ENCODE measurements at regions not wholly inside any gene's neighbourhood (a gene's known extent, or its start where the extent isn't known, plus 50 kb on each side); places are given as distances from the start of the nearest gene placed in this dataset.

- no peak overlapping the region for H2AFZ ChIP-seq (ENCODE audit: low read depth, low read length, poor library complexity, severe bottlenecking)
- no TSS peak for BruUV-seq (replicated peaks)
- no peaks in the 10 kb centered on the region for H3K4me1 ChIP-seq (ENCODE audit: control insufficient read depth in 1 of 2, insufficient read depth in 2 of 2, low read length in 2 of 2)
- H4K20me1 ChIP-seq (ENCODE audit: insufficient read depth) = no peaks in the 10 kb centered on the region
- no peaks in the 10 kb centered on the region for H3K9me3 ChIP-seq (ENCODE audit: control insufficient read depth in 1 of 2, insufficient read depth in 1 of 2, low read depth in 1 of 2, low read length in 2 of 2)
- no peak overlapping the region for H3K4me3 ChIP-seq (replicated peaks in 1 of 2; ENCODE audit: low read depth in 1 of 2, low read length in 2 of 2)
- H3K79me2 ChIP-seq (ENCODE audit: insufficient read depth, low read length) = no peaks in the 10 kb centered on the region
- no peaks in the 10 kb centered on the region for H3K9me2 ChIP-seq (ENCODE audit: insufficient read depth)
- TF ChIP-seq EGR1 (IDR thresholded peaks at IDR 0.05; ENCODE audit: low read depth) (no peak), EZH2phosphoT487 (IDR thresholded peaks at IDR 0.05; ENCODE audit: borderline replicate concordance) (no peak), POLR2AphosphoS5 (IDR thresholded peaks at IDR 0.05; ENCODE audit: low read depth, low read length) (no peak)
- DNase-seq (ENCODE audit: low read depth, low spot score) (no peak), ATAC-seq (no peak)
- POLR2A ChIA-PET = no interaction called here
- no peak overlapping the region for H3K4me2 ChIP-seq (ENCODE audit: low read length)
- intact Hi-C loops (cut with micrococcal nuclease) = no loop called here
- no peak overlapping the region for H3K9ac ChIP-seq (ENCODE audit: low read length)
- RAD21 ChIA-PET (ENCODE audit: low non-redundant PET in 1 of 2, low total read pairs in 2 of 2, uncharacterized antibody in 2 of 2, unreplicated experiment in 2 of 2) = no interaction called here
- no peak overlapping the region for H3K27ac ChIP-seq (ENCODE audit: low read depth, low read length)
- CTCF ChIA-PET = no interaction called here
- H3K36me3 ChIP-seq (ENCODE audit: control insufficient read depth in 1 of 2, insufficient read depth in 2 of 2, low read length in 2 of 2) = no peaks in the 10 kb centered on the region
- H3K27me3 ChIP-seq (ENCODE audit: insufficient read depth, low read length) = 0 out of 2 replicates have a peak, but pooled peaks cover 4% of the 10 kb centered on the region
These were observed 269.3 kb upstream of the NFIA start for GRCh38 chr1:60813071-60813470.

- H3K27me3 ChIP-seq (ENCODE audit: insufficient read depth, low read length) = 0 out of 2 replicates have a peak, but pooled peaks cover 4% of the 10 kb centered on the region
- H3K4me2 ChIP-seq (ENCODE audit: low read length) = no peak overlapping the region
- CTCF ChIA-PET = no interaction called here
- DNase-seq (ENCODE audit: low read depth, low spot score) (no peak), ATAC-seq (no peak)
- POLR2A ChIA-PET = no interaction called here
- no peak overlapping the region for H3K27ac ChIP-seq (ENCODE audit: low read depth, low read length)
- no peak overlapping the region for H3K9ac ChIP-seq (ENCODE audit: low read length)
- no peaks in the 10 kb centered on the region for H3K36me3 ChIP-seq (ENCODE audit: control insufficient read depth in 1 of 2, insufficient read depth in 2 of 2, low read length in 2 of 2)
- no peaks in the 10 kb centered on the region for H3K4me1 ChIP-seq (ENCODE audit: control insufficient read depth in 1 of 2, insufficient read depth in 2 of 2, low read length in 2 of 2)
- no TSS peak for BruUV-seq (replicated peaks)
- RAD21 ChIA-PET (ENCODE audit: low non-redundant PET in 1 of 2, low total read pairs in 2 of 2, uncharacterized antibody in 2 of 2, unreplicated experiment in 2 of 2) = no interaction called here
- H3K4me3 ChIP-seq (replicated peaks in 1 of 2; ENCODE audit: low read depth in 1 of 2, low read length in 2 of 2) = no peak overlapping the region
- H3K79me2 ChIP-seq (ENCODE audit: insufficient read depth, low read length) = no peaks in the 10 kb centered on the region
- H3K9me3 ChIP-seq (ENCODE audit: control insufficient read depth in 1 of 2, insufficient read depth in 1 of 2, low read depth in 1 of 2, low read length in 2 of 2) = no peaks in the 10 kb centered on the region
- H3K9me2 ChIP-seq (ENCODE audit: insufficient read depth) = no peaks in the 10 kb centered on the region
- no peak overlapping the region for H2AFZ ChIP-seq (ENCODE audit: low read depth, low read length, poor library complexity, severe bottlenecking)
- TF ChIP-seq EGR1 (IDR thresholded peaks at IDR 0.05; ENCODE audit: low read depth) (no peak), MAX (IDR thresholded peaks at IDR 0.05) (no peak), ZBTB33 (IDR thresholded peaks at IDR 0.05; ENCODE audit: extremely low read depth, insufficient replicate concordance, low read length) (no peak), REST (IDR thresholded peaks at IDR 0.05; ENCODE audit: low read depth) (no peak), SP1 (IDR thresholded peaks at IDR 0.05; ENCODE audit: low read depth) (no peak), ZNF274 (IDR thresholded peaks at IDR 0.05; ENCODE audit: low read depth, low read length) (no peak), POLR2A (IDR thresholded peaks at IDR 0.05; ENCODE audit: borderline replicate concordance, extremely low read depth, insufficient read depth, insufficient read length) (no peak), TCF7L2 (IDR thresholded peaks at IDR 0.05; ENCODE audit: borderline replicate concordance, extremely low read depth, insufficient read depth, insufficient read length) (no peak), EZH2phosphoT487 (IDR thresholded peaks at IDR 0.05; ENCODE audit: borderline replicate concordance) (no peak), ELF1 (IDR thresholded peaks at IDR 0.05; ENCODE audit: borderline replicate concordance, low read depth) (no peak), RAD21 (IDR thresholded peaks at IDR 0.05; ENCODE audit: low read depth) (no peak), SIN3A (IDR thresholded peaks at IDR 0.05; ENCODE audit: low read depth) (no peak), FOSL1 (IDR thresholded peaks at IDR 0.05; ENCODE audit: low read depth) (no peak)
- no peaks in the 10 kb centered on the region for H4K20me1 ChIP-seq (ENCODE audit: insufficient read depth)
- intact Hi-C loops (cut with micrococcal nuclease) = no loop called here
These were observed 273.0 kb upstream of the NFIA start for GRCh38 chr1:60809204-60809980.

Data from HCT116 (cell line).